Tibial nerve (tissue), 4 donors: ENCODE measurements at regions not wholly inside any gene's neighbourhood (a gene's known extent, or its start where the extent isn't known, plus 50 kb on each side); places are given as distances from the start of the nearest gene placed in this dataset.

Experiments used
- DNase-seq, 2 donors: peaks; one replicate each; pipeline ENCODE4 v3.0.0-alpha.2; 2019; ENCODE audit warnings: low spot score in 2 of 2
- H3K27ac ChIP-seq, 4 donors: fragments of 200-600 bp; sonication (generic) in 3 of 4; one replicate each; pipeline ENCODE4 v1.5.1; 2017 to 2019; ENCODE audit warnings: mild to moderate bottlenecking in 1 of 4
- H3K27me3 ChIP-seq, 2 donors: fragments of 200-600 bp; sonication (generic) in 1 of 2; one replicate each; pipeline versions ENCODE4 v1.5.1 to v1.6.0; 2017 to 2019
- H3K36me3 ChIP-seq, 3 donors: fragments of 200-600 bp; sonication (generic); one replicate each; pipeline ENCODE4 v1.5.1; 2018 to 2019
- H3K4me1 ChIP-seq, 4 donors: fragments of 200-600 bp; sonication (generic) in 3 of 4; one replicate each; pipeline ENCODE4 v1.5.1; 2017 to 2019
- H3K4me3 ChIP-seq, 4 donors: fragments of 200-600 bp; sonication (generic) in 3 of 4; one replicate each; pipeline ENCODE4 v1.5.1; 2017 to 2019; ENCODE audit warnings: mild to moderate bottlenecking in 1 of 4, moderate library complexity in 1 of 4
- H3K9me3 ChIP-seq, 4 donors: fragments of 200-600 bp; sonication (generic) in 3 of 4; one replicate each; pipeline ENCODE4 v1.5.1; 2017 to 2019
- EP300 ChIP-seq, 2 donors: sonication (generic); formaldehyde crosslinking; IDR thresholded peaks; one replicate each; pipeline ENCODE4 v1.6.1; 2017; ENCODE audit warnings: antibody characterized with exemption in 2 of 2, mild to moderate bottlenecking in 1 of 2
- POLR2A ChIP-seq, 2 donors: fragments of 450-650 bp; IDR thresholded peaks; one replicate each; pipeline ENCODE4 v1.6.1; 2017; ENCODE audit warnings: antibody characterized with exemption in 2 of 2, mild to moderate bottlenecking in 2 of 2, moderate library complexity in 2 of 2
- WGBS, 2 donors: methylation state at CpG; one replicate each; pipeline ENCODE4 v1.1.5; 2018; 5-methylcytosine and 5-hydroxymethylcytosine counted together
- TF ChIP-seq, protein P1 (sequence below), 5 experiments: fragments of 200-600 bp in 3 of 5; fragments of 450-650 bp in 2 of 5; sonication (generic) in 3 of 5; IDR thresholded peaks; one replicate each; pipeline ENCODE4 v1.5.1; 2016 to 2019; ENCODE audit warnings: antibody characterized with exemption in 5 of 5, mild to moderate bottlenecking in 3 of 5, moderate library complexity in 2 of 5

GRCh38 chr14:101440496-101440895 lies 120.8 kb upstream of the DIO3 start:
- no peak for DNase-seq
- WGBS, 2 donors: 62 to 67% methylated on average over 6 of the region's 6 CpGs

DNA sequence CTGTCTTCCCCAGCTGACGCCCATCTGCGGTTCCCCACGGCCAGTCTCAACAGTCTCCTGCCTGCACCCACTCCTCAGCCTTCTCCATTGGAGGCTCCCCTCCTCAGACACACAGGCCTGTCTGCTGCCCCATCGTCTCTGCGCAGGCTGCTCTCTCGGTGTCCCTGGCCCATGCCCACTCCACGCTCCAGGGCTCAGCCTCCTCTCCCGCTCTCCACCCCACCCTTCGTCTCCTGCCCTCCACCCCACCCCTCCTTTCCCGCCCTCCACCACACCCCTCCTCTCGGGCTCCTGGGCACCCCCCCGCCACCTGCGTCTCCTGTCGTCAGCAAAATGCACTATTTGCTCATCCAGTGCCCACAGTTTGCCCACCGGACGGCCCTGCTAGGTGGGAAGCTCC lies 119.6 kb upstream of the DIO3 start:
- WGBS, 2 donors: 91% methylated on average over 16 of the region's 16 CpGs
- no peak overlapping the region for H3K27ac ChIP-seq
- no peak for DNase-seq
- H3K9me3 ChIP-seq: no peaks in the 10 kb centered on the region
- no peaks in the 10 kb centered on the region for H3K36me3 ChIP-seq
- H3K4me3 ChIP-seq: no peak overlapping the region
- no peaks in the 10 kb centered on the region for H3K4me1 ChIP-seq
- TF ChIP-seq EP300 (IDR thresholded peaks at IDR 0.05) (no peak), POLR2A (IDR thresholded peaks at IDR 0.05) (no peak)
- TF ChIP-seq, protein P1, sequence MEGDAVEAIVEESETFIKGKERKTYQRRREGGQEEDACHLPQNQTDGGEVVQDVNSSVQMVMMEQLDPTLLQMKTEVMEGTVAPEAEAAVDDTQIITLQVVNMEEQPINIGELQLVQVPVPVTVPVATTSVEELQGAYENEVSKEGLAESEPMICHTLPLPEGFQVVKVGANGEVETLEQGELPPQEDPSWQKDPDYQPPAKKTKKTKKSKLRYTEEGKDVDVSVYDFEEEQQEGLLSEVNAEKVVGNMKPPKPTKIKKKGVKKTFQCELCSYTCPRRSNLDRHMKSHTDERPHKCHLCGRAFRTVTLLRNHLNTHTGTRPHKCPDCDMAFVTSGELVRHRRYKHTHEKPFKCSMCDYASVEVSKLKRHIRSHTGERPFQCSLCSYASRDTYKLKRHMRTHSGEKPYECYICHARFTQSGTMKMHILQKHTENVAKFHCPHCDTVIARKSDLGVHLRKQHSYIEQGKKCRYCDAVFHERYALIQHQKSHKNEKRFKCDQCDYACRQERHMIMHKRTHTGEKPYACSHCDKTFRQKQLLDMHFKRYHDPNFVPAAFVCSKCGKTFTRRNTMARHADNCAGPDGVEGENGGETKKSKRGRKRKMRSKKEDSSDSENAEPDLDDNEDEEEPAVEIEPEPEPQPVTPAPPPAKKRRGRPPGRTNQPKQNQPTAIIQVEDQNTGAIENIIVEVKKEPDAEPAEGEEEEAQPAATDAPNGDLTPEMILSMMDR (IDR thresholded peaks at IDR 0.05): no peak
- no peaks in the 10 kb centered on the region for H3K27me3 ChIP-seq

More at GRCh38 chr14:101440496-101440895, 120.8 kb upstream of the DIO3 start:
- no peaks in the 10 kb centered on the region for H3K27me3 ChIP-seq
- no peak overlapping the region for H3K27ac ChIP-seq
- H3K9me3 ChIP-seq: no peaks in the 10 kb centered on the region
- no peak overlapping the region for H3K4me3 ChIP-seq
- H3K4me1 ChIP-seq: no peaks in the 10 kb centered on the region
- TF ChIP-seq, protein P1 (IDR thresholded peaks at IDR 0.05): no peak
- TF ChIP-seq EP300 (IDR thresholded peaks at IDR 0.05) (no peak), POLR2A (IDR thresholded peaks at IDR 0.05) (no peak)
- no peaks in the 10 kb centered on the region for H3K36me3 ChIP-seq

DNA sequence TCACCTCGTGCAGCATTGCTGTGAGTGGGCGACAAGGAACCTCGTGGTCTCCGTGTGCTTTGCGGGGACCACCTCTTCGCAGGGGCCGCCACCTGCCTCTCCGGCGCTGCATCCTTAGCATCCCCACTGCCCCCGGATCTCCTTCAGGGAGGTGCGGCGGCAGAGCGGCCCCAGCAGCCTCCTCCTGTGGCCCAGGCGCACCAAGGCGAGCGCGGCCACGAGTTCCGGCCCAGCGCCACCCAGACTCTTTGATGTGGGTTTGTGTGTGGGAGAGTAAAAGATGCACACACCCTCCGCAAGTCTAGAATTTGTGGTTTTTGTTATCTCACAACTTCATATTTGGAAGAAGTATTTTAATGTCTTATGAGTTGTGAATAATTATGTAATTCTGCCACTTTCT lies 118.8 kb upstream of the DIO3 start:
- no peaks in the 10 kb centered on the region for H3K4me1 ChIP-seq
- H3K9me3 ChIP-seq: no peaks in the 10 kb centered on the region
- H3K4me3 ChIP-seq: no peak overlapping the region
- H3K27ac ChIP-seq: no peak overlapping the region
- DNase-seq: no peak
- TF ChIP-seq, protein P1 (IDR thresholded peaks at IDR 0.05): no peak
- TF ChIP-seq POLR2A (IDR thresholded peaks at IDR 0.05) (no peak), EP300 (IDR thresholded peaks at IDR 0.05) (no peak)
- WGBS, 2 donors: 68 to 73% methylated on average over 21 of the region's 21 CpGs
- no peaks in the 10 kb centered on the region for H3K36me3 ChIP-seq
- H3K27me3 ChIP-seq: no peaks in the 10 kb centered on the region

GRCh38 chr14:101444116-101444515 lies 117.2 kb upstream of the DIO3 start:
- Histone ChIP-seq H3K27me3 (no peaks in the 10 kb centered on the region), H3K4me1 (no peaks in the 10 kb centered on the region), H3K9me3 (no peaks in the 10 kb centered on the region), H3K4me3 (no peak overlapping the region), H3K27ac (no peak overlapping the region), H3K36me3 (no peaks in the 10 kb centered on the region)
- 76 to 84% methylated on average over 7 of the region's 7 CpGs for WGBS, 2 donors
- TF ChIP-seq POLR2A (IDR thresholded peaks at IDR 0.05): no peak
- TF ChIP-seq, protein P1 (IDR thresholded peaks at IDR 0.05): no peak
- no peak for TF ChIP-seq EP300 (IDR thresholded peaks at IDR 0.05)
- DNase-seq: no peak

GRCh38 chr14:101445278-101445677 lies 116.0 kb upstream of the DIO3 start:
- no peak for DNase-seq
- WGBS, 2 donors: 77 to 88% methylated on average over 4 of the region's 4 CpGs
- TF ChIP-seq, protein P1 (IDR thresholded peaks at IDR 0.05): no peak
- TF ChIP-seq EP300 (IDR thresholded peaks at IDR 0.05) (no peak), POLR2A (IDR thresholded peaks at IDR 0.05) (no peak)

More at GRCh38 chr14:101445278-101445677, 116.0 kb upstream of the DIO3 start:
- H3K4me3 ChIP-seq: no peak overlapping the region
- H3K27ac ChIP-seq: no peak overlapping the region
- H3K4me1 ChIP-seq: no peaks in the 10 kb centered on the region
- H3K9me3 ChIP-seq: no peaks in the 10 kb centered on the region
- no peaks in the 10 kb centered on the region for H3K27me3 ChIP-seq
- no peaks in the 10 kb centered on the region for H3K36me3 ChIP-seq
